H1 (cell line): ENCODE measurements at regions not wholly inside any gene's neighbourhood (a gene's known extent, or its start where the extent isn't known, plus 50 kb on each side); places are given as distances from the start of the nearest gene placed in this dataset.

Experiments
- CTCF ChIA-PET: fragments of 300-600 bp; sonication (Branson Sonifier 250); formaldehyde crosslinking; loops from one replicate; lab custom pipeline; 2021; ENCODE audit not compliant: partially characterized antibody; lab: Charles Lee
- POLR2A ChIA-PET: fragments of 300-600 bp; sonication (Branson Sonifier 250); formaldehyde crosslinking; loops from one replicate; lab custom pipeline; 2021; ENCODE audit warnings: inconsistent platforms; ENCODE audit not compliant: partially characterized antibody; lab: Charles Lee
- DNase-seq, 2 experiments: peaks; one replicate each; pipeline versions ENCODE4 v3.0.0 to v3.0.0-alpha.2; 2010 to 2022; ENCODE audit warnings: low spot score in 2 of 2, low read depth in 1 of 2, mixed read lengths in 1 of 2
- FAIRE-seq: peaks from 2 replicates; lab custom pipeline; 2011; peaks lifted over from hg19 to GRCh38; lab: Jason Lieb, UNC
- H2AFZ ChIP-seq: 2 replicates; pipeline ENCODE4 v1.8.1; 2012; ENCODE audit warnings: low read length, inconsistent platforms
- H2AK5ac ChIP-seq: 2 replicates; pipeline ENCODE4 v1.6.1; 2013; ENCODE audit warnings: low read depth, low read length
- H2BK120ac ChIP-seq: replicated peaks from 2 replicates; pipeline ENCODE3; 2013; ENCODE audit warnings: low read depth, low read length, inconsistent platforms
- H2BK12ac ChIP-seq: 2 replicates; pipeline ENCODE4 v1.6.1; 2013; ENCODE audit warnings: low read depth, low read length
- H2BK15ac ChIP-seq: 2 replicates; pipeline ENCODE4 v1.6.1; 2013; ENCODE audit warnings: low read length
- H2BK20ac ChIP-seq: 2 replicates; pipeline ENCODE4 v1.6.1; 2013; ENCODE audit warnings: low read length
- H2BK5ac ChIP-seq: 2 replicates; pipeline ENCODE4 v1.6.1; 2013; ENCODE audit warnings: low read depth, low read length
- H3K14ac ChIP-seq: 2 replicates; pipeline ENCODE4 v1.6.1; 2013; ENCODE audit warnings: inconsistent platforms; ENCODE audit not compliant: insufficient read length
- H3K18ac ChIP-seq: 2 replicates; pipeline ENCODE4 v1.6.1; 2013; ENCODE audit warnings: low read length; ENCODE audit errors: extremely low read depth
- H3K23ac ChIP-seq: 2 replicates; pipeline ENCODE4 v1.6.1; 2013; ENCODE audit warnings: inconsistent platforms; ENCODE audit not compliant: insufficient read length
- H3K23me2 ChIP-seq: 2 replicates; pipeline ENCODE4 v1.6.1; 2013; ENCODE audit warnings: low read depth, low read length
- H3K27ac ChIP-seq: 2 replicates; pipeline ENCODE4 v1.6.1; 2011; ENCODE audit warnings: low read depth, low read length, inconsistent platforms
- H3K27me3 ChIP-seq, 4 experiments: replicated peaks in 1 of 4; 1 replicate in 1 of 4; 2 replicates in 3 of 4; pipeline versions ENCODE4 v1.6.1 to v1.8.1; 2011 to 2013; ENCODE audit warnings: low read length in 3 of 4, mild to moderate bottlenecking in 3 of 4, inconsistent platforms in 2 of 4, mixed read lengths in 2 of 4, moderate library complexity in 1 of 4; ENCODE audit not compliant: control insufficient read depth in 3 of 4, insufficient read depth in 3 of 4; ENCODE audit errors: extremely low read depth in 1 of 4
- H3K36me3 ChIP-seq, 4 experiments: 2 replicates each; pipeline versions ENCODE4 v1.6.1 to v1.8.1; 2011 to 2013; ENCODE audit warnings: mild to moderate bottlenecking in 4 of 4, low read length in 3 of 4, moderate library complexity in 2 of 4, control low read depth in 1 of 4, inconsistent platforms in 1 of 4; ENCODE audit not compliant: insufficient read depth in 4 of 4, control insufficient read depth in 2 of 4
- H3K4ac ChIP-seq: replicated peaks from 2 replicates; pipeline ENCODE3; 2013; ENCODE audit warnings: low read length, low read depth, mixed read lengths, inconsistent platforms; ENCODE audit not compliant: insufficient read length
- H3K4me1 ChIP-seq, 4 experiments: replicated peaks in 1 of 4; 1 replicate in 1 of 4; 2 replicates in 3 of 4; pipeline versions ENCODE4 v1.6.1 to v1.8.1; 2011 to 2013; ENCODE audit warnings: low read length in 3 of 4, inconsistent platforms in 2 of 4, mixed read lengths in 1 of 4; ENCODE audit not compliant: insufficient read depth in 4 of 4, control insufficient read depth in 3 of 4
- H3K4me2 ChIP-seq, 2 experiments: 2 replicates each; pipeline versions ENCODE4 v1.6.1 to v1.8.1; 2011 to 2013; ENCODE audit warnings: low read depth in 2 of 2, low read length in 2 of 2, control low read depth in 1 of 2, inconsistent platforms in 1 of 2, mild to moderate bottlenecking in 1 of 2; ENCODE audit not compliant: insufficient read depth in 1 of 2
- H3K4me3 ChIP-seq, 4 experiments: fragments of 200-600, 300-600 bp in 1 of 4; sonication (generic), shearing (Covaris generic), sonication (Bioruptor Twin) in 1 of 4; 2 replicates each; pipeline versions ENCODE4 v1.5.1 to v1.8.1; 2011 to 2016; ENCODE audit warnings: low read length in 4 of 4, low read depth in 3 of 4, control low read depth in 2 of 4, inconsistent platforms in 2 of 4, mild to moderate bottlenecking in 2 of 4, mixed read lengths in 1 of 4, moderate library complexity in 1 of 4; ENCODE audit not compliant: insufficient read depth in 2 of 4; ENCODE audit errors: extremely low read depth in 1 of 4
- H3K56ac ChIP-seq: replicated peaks from 2 replicates; pipeline ENCODE3; 2013; ENCODE audit warnings: low read depth, mild to moderate bottlenecking, mixed read lengths, low read length, inconsistent platforms; ENCODE audit not compliant: insufficient read length
- H3K79me1 ChIP-seq: 2 replicates; pipeline ENCODE4 v1.6.1; 2013; ENCODE audit warnings: low read depth, low read length, control low read depth
- H3K79me2 ChIP-seq, 2 experiments: 2 replicates each; pipeline versions ENCODE4 v1.6.1 to v1.8.1; 2012 to 2013; ENCODE audit warnings: low read length in 2 of 2, mild to moderate bottlenecking in 2 of 2, inconsistent platforms in 1 of 2; ENCODE audit not compliant: insufficient read depth in 2 of 2, control insufficient read depth in 1 of 2
- H3K9ac ChIP-seq, 4 experiments: replicated peaks in 1 of 4; 1 replicate in 1 of 4; 2 replicates in 3 of 4; pipeline versions ENCODE4 v1.6.1 to v1.8.1; 2011 to 2013; ENCODE audit warnings: low read depth in 3 of 4, low read length in 3 of 4, control low read depth in 2 of 4, mild to moderate bottlenecking in 2 of 4, moderate library complexity in 2 of 4, inconsistent platforms in 1 of 4; ENCODE audit errors: extremely low read depth in 1 of 4
- H3K9me3 ChIP-seq, 2 experiments: 2 replicates each; pipeline versions ENCODE4 v1.6.1 to v1.8.1; 2012 to 2013; ENCODE audit warnings: mild to moderate bottlenecking in 2 of 2, moderate library complexity in 2 of 2, control low read depth in 1 of 2, inconsistent platforms in 1 of 2, low read depth in 1 of 2, low read length in 1 of 2, mixed read lengths in 1 of 2; ENCODE audit not compliant: insufficient read depth in 2 of 2
- H4K20me1 ChIP-seq, 2 experiments: replicated peaks in 1 of 2; 2 replicates each; pipeline versions ENCODE3 to v1.8.1; 2011 to 2013; ENCODE audit warnings: inconsistent platforms in 2 of 2, low read length in 2 of 2, mild to moderate bottlenecking in 1 of 2; ENCODE audit not compliant: insufficient read depth in 2 of 2, control insufficient read depth in 1 of 2
- H4K5ac ChIP-seq: 2 replicates; pipeline ENCODE4 v1.6.1; 2013; ENCODE audit warnings: low read length, low read depth, mixed read lengths, inconsistent platforms; ENCODE audit not compliant: insufficient read length
- H4K8ac ChIP-seq: 2 replicates; pipeline ENCODE4 v1.8.0; 2013; ENCODE audit warnings: mild to moderate bottlenecking, moderate library complexity, low read length, inconsistent platforms; ENCODE audit not compliant: insufficient read depth; ENCODE audit errors: extremely low read depth
- H4K91ac ChIP-seq: replicated peaks from 2 replicates; pipeline ENCODE3; 2013; ENCODE audit warnings: low read length, mixed read lengths, inconsistent platforms; ENCODE audit not compliant: insufficient read length
- BRCA1 ChIP-seq: IDR thresholded peaks from 2 replicates; pipeline ENCODE4 v1.6.1; 2012; ENCODE audit warnings: low read depth, low read length, improper control_type of control experiment
- JUND ChIP-seq: IDR thresholded peaks from 2 replicates; pipeline ENCODE4 v1.6.1; 2011; ENCODE audit warnings: mild to moderate bottlenecking, improper control_type of control experiment, low read length
- WGBS, 2 experiments: shearing (Covaris generic) in 1 of 2; methylation state at CpG; one replicate each; pipeline versions ENCODE4 v1.1.6 to v1.1.7; 2013 to 2015; ENCODE audit warnings: low lambda C conversion rate in 2 of 2, mixed read lengths in 2 of 2, inconsistent platforms in 1 of 2, low coverage in 1 of 2, missing lambda C conversion rate in 1 of 2; ENCODE audit not compliant: insufficient replicate concordance in 2 of 2, insufficient coverage in 1 of 2, insufficient read length in 1 of 2; ENCODE audit errors: extremely low coverage in 1 of 2, missing lambda C conversion rate in 1 of 2; 5-methylcytosine and 5-hydroxymethylcytosine counted together

- TF ChIP-seq BRCA1 (no peak), JUND (peak; percentile 29; the same call in 1 of the 2 replicates)
- Histone ChIP-seq H2BK5ac (no peak overlapping the region), H3K4me2 (no peak overlapping the region), H3K18ac (no peak overlapping the region), H3K9me3 (no peaks in the 10 kb centered on the region), H3K27ac (no peak overlapping the region), H3K23ac (no peak overlapping the region), H3K4me3 (no peak overlapping the region), H3K4me1 (peaks cover 0 to 5% (median 2%) of the 10 kb centered on the region in 4 experiments; a peak in 2 of 7 replicates), H2AK5ac (no peak overlapping the region), H3K23me2 (no peaks in the 10 kb centered on the region), H2BK120ac (no peak overlapping the region), H4K20me1 (no peaks in the 10 kb centered on the region), H3K9ac (no peak overlapping the region), H3K27me3 (no peaks in the 10 kb centered on the region), H4K91ac (no peak overlapping the region), H2AFZ (no peak overlapping the region), H3K14ac (no peak overlapping the region), H2BK15ac (no peak overlapping the region), H3K36me3 (no peaks in the 10 kb centered on the region), H3K56ac (no peak overlapping the region), H2BK20ac (no peak overlapping the region), H3K79me1 (no peaks in the 10 kb centered on the region), H4K8ac (no peak overlapping the region), H4K5ac (no peak overlapping the region), H3K4ac (no peak overlapping the region), H3K79me2 (no peaks in the 10 kb centered on the region), H2BK12ac (no peak overlapping the region)
- ChIA-PET CTCF (no interaction called here), POLR2A (no interaction called here)
- 85% methylated on average over 1 of the region's 1 CpG; no CpG with 5 or more reads in 1 of the 2 experiments for WGBS, 2 experiments
- DNase-seq (no peak), FAIRE-seq (no peak)
Observed at GRCh38 chr4:96009427-96010119, 169.7 kb downstream of the PDHA2 start.
